Mesenchymal stem cell (in vitro differentiated cells and primary cell): ENCODE measurements at regions not wholly inside any gene's neighbourhood (a gene's known extent, or its start where the extent isn't known, plus 50 kb on each side); places are given as distances from the start of the nearest gene placed in this dataset.
A peak's percentile ranks its signal among the peaks of the same experiment; 100 is the strongest.

Experiments used
- DNase-seq: peaks from one replicate; pipeline ENCODE4 v3.0.0-alpha.2; 2013
- H2AFZ ChIP-seq: one replicate; pipeline ENCODE4 v1.6.1; 2013; ENCODE audit warnings: low read depth, mild to moderate bottlenecking, control low read depth, inconsistent platforms, low read length, moderate library complexity
- H2AK5ac ChIP-seq: 2 replicates; pipeline ENCODE4 v1.6.1; 2013; ENCODE audit warnings: low read length, moderate library complexity, mild to moderate bottlenecking, inconsistent platforms; ENCODE audit not compliant: severe bottlenecking
- H2BK120ac ChIP-seq: one replicate; pipeline ENCODE4 v1.6.1; 2013; ENCODE audit warnings: low read depth, mild to moderate bottlenecking, inconsistent platforms, low read length, moderate library complexity
- H2BK12ac ChIP-seq, 2 experiments: one replicate each; pipeline ENCODE4 v1.6.1; 2013; ENCODE audit warnings: inconsistent platforms in 2 of 2, low read length in 2 of 2, mild to moderate bottlenecking in 2 of 2, moderate library complexity in 2 of 2, control low read depth in 1 of 2
- H2BK15ac ChIP-seq: one replicate; pipeline ENCODE4 v1.6.1; 2013; ENCODE audit warnings: mild to moderate bottlenecking, low read depth, inconsistent platforms; ENCODE audit not compliant: poor library complexity, severe bottlenecking
- H2BK5ac ChIP-seq: 2 replicates; pipeline ENCODE4 v1.6.1; 2013; ENCODE audit warnings: low read depth, mild to moderate bottlenecking, low read length, control low read depth, inconsistent platforms; ENCODE audit not compliant: poor library complexity, severe bottlenecking
- H3K14ac ChIP-seq, 2 experiments: one replicate each; pipeline ENCODE4 v1.6.1; 2013; ENCODE audit warnings: inconsistent platforms in 2 of 2, low read length in 2 of 2, control low read depth in 1 of 2, mild to moderate bottlenecking in 1 of 2, moderate library complexity in 1 of 2
- H3K18ac ChIP-seq, 2 experiments: one replicate each; pipeline ENCODE4 v1.6.1; 2013; ENCODE audit warnings: inconsistent platforms in 2 of 2, low read length in 2 of 2, control low read depth in 1 of 2, low read depth in 1 of 2, mild to moderate bottlenecking in 1 of 2
- H3K23ac ChIP-seq, 2 experiments: one replicate each; pipeline ENCODE4 v1.6.1; 2013; ENCODE audit warnings: inconsistent platforms in 2 of 2, low read length in 2 of 2, mild to moderate bottlenecking in 2 of 2, moderate library complexity in 2 of 2, control low read depth in 1 of 2
- H3K27ac ChIP-seq: 2 replicates; pipeline ENCODE4 v1.5.1; 2013; ENCODE audit warnings: mild to moderate bottlenecking, moderate library complexity, low read length, control low read depth, inconsistent platforms; ENCODE audit not compliant: poor library complexity, severe bottlenecking
- H3K27me3 ChIP-seq, 2 experiments: 2 replicates each; pipeline versions ENCODE4 v1.6.1 to v1.7.0; 2013; ENCODE audit warnings: low read length in 2 of 2, mild to moderate bottlenecking in 2 of 2, moderate library complexity in 2 of 2, control low read depth in 1 of 2, inconsistent platforms in 1 of 2; ENCODE audit not compliant: control insufficient read depth in 1 of 2, insufficient read depth in 1 of 2
- H3K36me3 ChIP-seq, 2 experiments: 2 replicates each; pipeline versions ENCODE4 v1.6.1 to v1.7.0; 2013; ENCODE audit warnings: low read length in 2 of 2, control low read depth in 1 of 2, inconsistent platforms in 1 of 2, low read depth in 1 of 2, mild to moderate bottlenecking in 1 of 2; ENCODE audit not compliant: insufficient read depth in 2 of 2, control insufficient read depth in 1 of 2
- H3K4ac ChIP-seq, 2 experiments: one replicate each; pipeline ENCODE4 v1.6.1; 2013; ENCODE audit warnings: inconsistent platforms in 2 of 2, low read length in 2 of 2, mild to moderate bottlenecking in 2 of 2, moderate library complexity in 2 of 2, control low read depth in 1 of 2, low read depth in 1 of 2
- H3K4me1 ChIP-seq: 2 replicates; pipeline ENCODE4 v1.6.1; 2013; ENCODE audit warnings: low read depth, low read length, control low read depth; ENCODE audit not compliant: control insufficient read depth, insufficient read depth
- H3K4me2 ChIP-seq: 2 replicates; pipeline ENCODE4 v1.6.1; 2013; ENCODE audit warnings: low read length, mild to moderate bottlenecking, inconsistent platforms; ENCODE audit not compliant: poor library complexity, severe bottlenecking
- H3K4me3 ChIP-seq, 2 experiments: 2 replicates each; pipeline versions ENCODE4 v1.5.1 to v1.7.0; 2013; ENCODE audit warnings: low read length in 2 of 2, mild to moderate bottlenecking in 2 of 2, control low read depth in 1 of 2, low read depth in 1 of 2; ENCODE audit not compliant: insufficient read depth in 1 of 2
- H3K79me1 ChIP-seq: replicated peaks from 2 replicates; pipeline ENCODE4 v1.6.1; 2013; ENCODE audit warnings: mild to moderate bottlenecking, control low read depth, low read length, inconsistent platforms; ENCODE audit not compliant: poor library complexity, severe bottlenecking
- H3K9ac ChIP-seq: 2 replicates; pipeline ENCODE4 v1.7.0; 2013; ENCODE audit warnings: mild to moderate bottlenecking, low read length, moderate library complexity
- H3K9me3 ChIP-seq: 2 replicates; pipeline ENCODE4 v1.7.0; 2013; ENCODE audit warnings: mild to moderate bottlenecking, low read length; ENCODE audit not compliant: control insufficient read depth
- H4K8ac ChIP-seq: one replicate; pipeline ENCODE4 v1.6.1; 2013; ENCODE audit warnings: inconsistent platforms, mild to moderate bottlenecking, low read length, moderate library complexity
- H4K91ac ChIP-seq: one replicate; pipeline ENCODE4 v1.6.1; 2013; ENCODE audit warnings: mild to moderate bottlenecking, low read length, inconsistent platforms
- WGBS: methylation state at CpG from one replicate; pipeline ENCODE4 v1.1.7; 2013; ENCODE audit warnings: mixed read lengths; 5-methylcytosine and 5-hydroxymethylcytosine counted together

- H4K91ac ChIP-seq, result no peak overlapping the region
- no peak overlapping the region for H3K4me3 ChIP-seq
- H2AK5ac ChIP-seq, result no peak overlapping the region
- no peak overlapping the region for H2BK5ac ChIP-seq
- no peak overlapping the region for H3K14ac ChIP-seq
- no peak overlapping the region for H2BK15ac ChIP-seq
- H3K9me3 ChIP-seq, result no peaks in the 10 kb centered on the region
- no peak overlapping the region for H3K4me2 ChIP-seq
- H2AFZ ChIP-seq, result no peak overlapping the region
- no peak overlapping the region for H3K4ac ChIP-seq
- H3K18ac ChIP-seq, result no peak overlapping the region
- DNase-seq, result no peak
- H3K4me1 ChIP-seq, result peaks cover 3% of the 10 kb centered on the region
- H3K23ac ChIP-seq, result no peak overlapping the region
- H2BK120ac ChIP-seq, result no peak overlapping the region
- no peak overlapping the region for H3K27ac ChIP-seq
- H3K79me1 ChIP-seq, result no peaks in the 10 kb centered on the region
- H3K27me3 ChIP-seq, result no peaks in the 10 kb centered on the region
- H2BK12ac ChIP-seq, result no peak overlapping the region
- H3K36me3 ChIP-seq, result no peaks in the 10 kb centered on the region
- 80% methylated on average over 1 of the region's 1 CpG for WGBS
- no peak overlapping the region for H4K8ac ChIP-seq
- no peak overlapping the region for H3K9ac ChIP-seq
Observed at GRCh38 chr5:143558048-143558447, 154.6 kb upstream of the NR3C1 start.

GRCh38 chr5:143557061-143557818 is 153.8 kb upstream of the NR3C1 start:
- H3K4ac ChIP-seq, result no peak overlapping the region
- H3K79me1 ChIP-seq, result no peaks in the 10 kb centered on the region
- no peak overlapping the region for H2BK120ac ChIP-seq
- H4K91ac ChIP-seq, result no peak overlapping the region
- H3K23ac ChIP-seq, result no peak overlapping the region
- H3K9ac ChIP-seq, result peak overlapping the region; percentile 40
- no peak overlapping the region for H2BK15ac ChIP-seq
- H2AK5ac ChIP-seq, result no peak overlapping the region
- H3K27ac ChIP-seq, result no peak overlapping the region
- H3K4me2 ChIP-seq, result no peak overlapping the region
- no peak overlapping the region for H4K8ac ChIP-seq
- H3K36me3 ChIP-seq, result no peaks in the 10 kb centered on the region
- H3K9me3 ChIP-seq, result no peaks in the 10 kb centered on the region
- no peak overlapping the region for H3K4me3 ChIP-seq
- H2AFZ ChIP-seq, result no peak overlapping the region
- H2BK12ac ChIP-seq, result no peak overlapping the region
- no peak overlapping the region for H3K18ac ChIP-seq
- no peaks in the 10 kb centered on the region for H3K27me3 ChIP-seq
- H3K14ac ChIP-seq, result no peak overlapping the region
- no peaks in the 10 kb centered on the region for H3K4me1 ChIP-seq
- H2BK5ac ChIP-seq, result no peak overlapping the region
- peak; percentile 60 for DNase-seq
- WGBS, result 0% methylated on average over 1 of the region's 3 CpGs

GRCh38 chr5:143554918-143555477 is 151.5 kb upstream of the NR3C1 start:
- peak; percentile 83 for DNase-seq
- H3K9ac ChIP-seq, result peak overlapping the region; percentile 57
- peak overlapping the region in 1 of 2 experiments; percentile 49 for H3K18ac ChIP-seq
- no peak overlapping the region for H4K8ac ChIP-seq
- no peak overlapping the region for H2BK5ac ChIP-seq
- 100% methylated on average over 2 of the region's 4 CpGs for WGBS
- H3K27me3 ChIP-seq, result no peaks in the 10 kb centered on the region
- no peaks in the 10 kb centered on the region for H3K79me1 ChIP-seq
- H3K4ac ChIP-seq, result no peak overlapping the region
- H3K4me2 ChIP-seq, result no peak overlapping the region
- H4K91ac ChIP-seq, result peak overlapping the region; percentile 7
- no peaks in the 10 kb centered on the region for H3K36me3 ChIP-seq
- no peaks in the 10 kb centered on the region for H3K4me1 ChIP-seq
- no peak overlapping the region for H3K14ac ChIP-seq
- no peak overlapping the region for H2BK12ac ChIP-seq
- H3K23ac ChIP-seq, result no peak overlapping the region
- H3K9me3 ChIP-seq, result no peaks in the 10 kb centered on the region
- H2AFZ ChIP-seq, result no peak overlapping the region
- H2AK5ac ChIP-seq, result no peak overlapping the region
- H2BK120ac ChIP-seq, result no peak overlapping the region
- no peak overlapping the region for H3K27ac ChIP-seq
- no peak overlapping the region for H3K4me3 ChIP-seq
- no peak overlapping the region for H2BK15ac ChIP-seq

GRCh38 chr5:143554187-143554717 is 150.8 kb upstream of the NR3C1 start:
- Histone ChIP-seq H3K9me3 (no peaks in the 10 kb centered on the region), H3K18ac (no peak overlapping the region), H2BK15ac (no peak overlapping the region), H3K9ac (peak overlapping the region; percentile 57), H2BK120ac (no peak overlapping the region), H3K4me1 (no peaks in the 10 kb centered on the region), H3K27ac (no peak overlapping the region), H2BK5ac (no peak overlapping the region), H4K91ac (no peak overlapping the region), H3K4ac (no peak overlapping the region), H2AK5ac (no peak overlapping the region), H3K4me3 (no peak overlapping the region), H3K36me3 (no peaks in the 10 kb centered on the region), H2BK12ac (no peak overlapping the region), H3K27me3 (no peaks in the 10 kb centered on the region), H2AFZ (no peak overlapping the region), H3K79me1 (no peaks in the 10 kb centered on the region), H4K8ac (no peak overlapping the region), H3K4me2 (no peak overlapping the region), H3K14ac (no peak overlapping the region), H3K23ac (no peak overlapping the region)
- peak; percentile 85 for DNase-seq
- WGBS, result 93% methylated on average over 2 of the region's 2 CpGs
